SJCRH30 (cell line): ENCODE measurements at regions not wholly inside any gene's neighbourhood (a gene's known extent, or its start where the extent isn't known, plus 50 kb on each side); places are given as distances from the start of the nearest gene placed in this dataset.

ENCODE experiments used
- DNase-seq, 2 experiments: peaks; one replicate each; pipeline ENCODE4 v3.0.0-alpha.2; 2015 to 2020
- H3K27ac ChIP-seq: fragments of 250-450 bp; sonication (Bioruptor Pico); 2 replicates; pipeline ENCODE4 v1.5.1; 2020; ENCODE audit warnings: mild to moderate bottlenecking, moderate library complexity
- H3K27me3 ChIP-seq: fragments of 250-450 bp; sonication (Bioruptor Pico); 2 replicates; pipeline ENCODE4 v1.5.1; 2020; ENCODE audit warnings: mild to moderate bottlenecking, moderate library complexity
- H3K36me3 ChIP-seq: fragments of 250-450 bp; sonication (Bioruptor Pico); 2 replicates; pipeline ENCODE4 v1.5.1; 2020; ENCODE audit warnings: mild to moderate bottlenecking, moderate library complexity
- H3K4me1 ChIP-seq: fragments of 250-450 bp; sonication (Bioruptor Pico); 2 replicates; pipeline ENCODE4 v1.5.1; 2020; ENCODE audit warnings: mild to moderate bottlenecking, moderate library complexity
- H3K4me3 ChIP-seq: fragments of 250-450 bp; sonication (Bioruptor Pico); 2 replicates; pipeline ENCODE4 v1.5.1; 2020; ENCODE audit warnings: mild to moderate bottlenecking, moderate library complexity
- H3K9me3 ChIP-seq: fragments of 250-450 bp; sonication (Bioruptor Pico); replicated peaks from 2 replicates; pipeline ENCODE4 v1.5.1; 2020; ENCODE audit warnings: mild to moderate bottlenecking, moderate library complexity

- no peaks in the 10 kb centered on the region for H3K9me3 ChIP-seq
- no peaks in the 10 kb centered on the region for H3K36me3 ChIP-seq
- no peak overlapping the region for H3K4me3 ChIP-seq
- DNase-seq = no peak
- H3K27me3 ChIP-seq = no peaks in the 10 kb centered on the region
- H3K27ac ChIP-seq = peak overlapping the region; percentile 93
- H3K4me1 ChIP-seq = peaks cover 64% of the 10 kb centered on the region
Observed at GRCh38 chr2:217623281-217623912, 379.4 kb downstream of the TNS1 start.

- Histone ChIP-seq H3K27ac (peak overlapping the region; percentile 93), H3K4me3 (no peak overlapping the region), H3K9me3 (no peaks in the 10 kb centered on the region), H3K36me3 (no peaks in the 10 kb centered on the region), H3K4me1 (peaks cover 69% of the 10 kb centered on the region), H3K27me3 (no peaks in the 10 kb centered on the region)
- DNase-seq = peak; percentile 90 to 96
Observed at GRCh38 chr2:217622205-217623060, 380.4 kb downstream of the TNS1 start.

GRCh38 chr2:217621391-217621801 is 381.4 kb downstream of the TNS1 start:
- H3K36me3 ChIP-seq = no peaks in the 10 kb centered on the region
- DNase-seq = peak; percentile 72 to 80
- H3K9me3 ChIP-seq = no peaks in the 10 kb centered on the region
- peaks cover 77% of the 10 kb centered on the region for H3K4me1 ChIP-seq
- H3K27ac ChIP-seq = peak overlapping the region; percentile 93
- no peak overlapping the region for H3K4me3 ChIP-seq
- no peaks in the 10 kb centered on the region for H3K27me3 ChIP-seq

GRCh38 chr2:217618744-217619143 is 384.1 kb downstream of the TNS1 start:
- Histone ChIP-seq H3K27ac (no peak overlapping the region; the same call in 1 of the 2 replicates), H3K4me3 (no peak overlapping the region), H3K36me3 (no peaks in the 10 kb centered on the region), H3K27me3 (no peaks in the 10 kb centered on the region), H3K9me3 (no peaks in the 10 kb centered on the region), H3K4me1 (peaks cover 65% of the 10 kb centered on the region)
- no peak for DNase-seq

- Histone ChIP-seq H3K4me1 (peaks cover 54% of the 10 kb centered on the region), H3K9me3 (no peaks in the 10 kb centered on the region), H3K27me3 (no peaks in the 10 kb centered on the region), H3K4me3 (no peak overlapping the region), H3K27ac (peak overlapping the region; percentile 62), H3K36me3 (no peaks in the 10 kb centered on the region)
- peak; percentile 63 to 83 for DNase-seq
Observed at GRCh38 chr2:217617616-217618022, 385.2 kb downstream of the TNS1 start.

GRCh38 chr2:217616936-217617335 is 385.9 kb downstream of the TNS1 start:
- Histone ChIP-seq H3K9me3 (no peaks in the 10 kb centered on the region), H3K27me3 (no peaks in the 10 kb centered on the region), H3K27ac (peak overlapping the region; percentile 62; the same call in 1 of the 2 replicates), H3K36me3 (no peaks in the 10 kb centered on the region), H3K4me3 (no peak overlapping the region), H3K4me1 (peaks cover 53% of the 10 kb centered on the region)
- DNase-seq = no peak

GRCh38 chr2:217615171-217615570 is 387.6 kb downstream of the TNS1 start:
- Histone ChIP-seq H3K4me3 (no peak overlapping the region), H3K9me3 (no peaks in the 10 kb centered on the region), H3K27ac (no peak overlapping the region), H3K36me3 (no peaks in the 10 kb centered on the region), H3K27me3 (no peaks in the 10 kb centered on the region), H3K4me1 (peaks cover 35% of the 10 kb centered on the region)
- no peak for DNase-seq

- no peak overlapping the region for H3K4me3 ChIP-seq
- no peaks in the 10 kb centered on the region for H3K9me3 ChIP-seq
- no peaks in the 10 kb centered on the region for H3K27me3 ChIP-seq
- DNase-seq = no peak
- peaks cover 28% of the 10 kb centered on the region for H3K4me1 ChIP-seq
- H3K27ac ChIP-seq = no peak overlapping the region
- H3K36me3 ChIP-seq = no peaks in the 10 kb centered on the region
Observed at GRCh38 chr2:217614498-217614897, 388.3 kb downstream of the TNS1 start.

- Histone ChIP-seq H3K27me3 (no peaks in the 10 kb centered on the region), H3K9me3 (no peaks in the 10 kb centered on the region), H3K4me1 (peaks cover 24% of the 10 kb centered on the region), H3K4me3 (no peak overlapping the region), H3K27ac (no peak overlapping the region), H3K36me3 (no peaks in the 10 kb centered on the region)
- no peak for DNase-seq
Observed at GRCh38 chr2:217614096-217614495, 388.7 kb downstream of the TNS1 start.

GRCh38 chr2:217612920-217613319 is 389.9 kb downstream of the TNS1 start:
- no peaks in the 10 kb centered on the region for H3K27me3 ChIP-seq
- H3K4me3 ChIP-seq = no peak overlapping the region
- H3K9me3 ChIP-seq = no peaks in the 10 kb centered on the region
- no peak for DNase-seq
- H3K36me3 ChIP-seq = no peaks in the 10 kb centered on the region
- H3K27ac ChIP-seq = no peak overlapping the region
- peaks cover 13% of the 10 kb centered on the region for H3K4me1 ChIP-seq

- Histone ChIP-seq H3K27me3 (no peaks in the 10 kb centered on the region), H3K27ac (no peak overlapping the region), H3K4me1 (peaks cover 7% of the 10 kb centered on the region), H3K36me3 (no peaks in the 10 kb centered on the region), H3K4me3 (no peak overlapping the region), H3K9me3 (no peaks in the 10 kb centered on the region)
- DNase-seq = no peak
Observed at GRCh38 chr2:217612211-217612610, 390.6 kb downstream of the TNS1 start.

GRCh38 chr2:217611626-217612127 is 391.1 kb downstream of the TNS1 start:
- no peak overlapping the region for H3K4me3 ChIP-seq
- H3K9me3 ChIP-seq = no peaks in the 10 kb centered on the region
- H3K27ac ChIP-seq = no peak overlapping the region
- H3K27me3 ChIP-seq = no peaks in the 10 kb centered on the region
- H3K36me3 ChIP-seq = no peaks in the 10 kb centered on the region
- peaks cover 2% of the 10 kb centered on the region; the same call in 1 of the 2 replicates for H3K4me1 ChIP-seq
- DNase-seq = no peak

- Histone ChIP-seq H3K4me1 (0 out of 2 replicates have a peak, but pooled peaks cover 2% of the 10 kb centered on the region), H3K9me3 (no peaks in the 10 kb centered on the region), H3K27me3 (no peaks in the 10 kb centered on the region), H3K36me3 (no peaks in the 10 kb centered on the region), H3K4me3 (no peak overlapping the region), H3K27ac (no peak overlapping the region)
- DNase-seq = no peak
Observed at GRCh38 chr2:217611056-217611455, 391.7 kb downstream of the TNS1 start.

GRCh38 chr2:217610401-217610814 is 392.4 kb downstream of the TNS1 start:
- no peaks in the 10 kb centered on the region for H3K27me3 ChIP-seq
- H3K4me3 ChIP-seq = no peak overlapping the region
- no peak overlapping the region for H3K27ac ChIP-seq
- H3K36me3 ChIP-seq = no peaks in the 10 kb centered on the region
- no peak for DNase-seq
- no peaks in the 10 kb centered on the region for H3K9me3 ChIP-seq
- H3K4me1 ChIP-seq = 0 out of 2 replicates have a peak, but pooled peaks cover 2% of the 10 kb centered on the region

- no peak for DNase-seq
- Histone ChIP-seq H3K27me3 (no peaks in the 10 kb centered on the region), H3K36me3 (no peaks in the 10 kb centered on the region), H3K4me1 (peaks cover 5% of the 10 kb centered on the region), H3K4me3 (no peak overlapping the region), H3K27ac (no peak overlapping the region), H3K9me3 (no peaks in the 10 kb centered on the region)
Observed at GRCh38 chr2:217609952-217610351, 392.8 kb downstream of the TNS1 start.
